Chondrocyte (in vitro differentiated cells): ENCODE measurements at regions not wholly inside any gene's neighbourhood (a gene's known extent, or its start where the extent isn't known, plus 50 kb on each side); places are given as distances from the start of the nearest gene placed in this dataset.
"Not testable (repeated sequence)": the region's sequence is repeated elsewhere in the genome, so short reads cannot be mapped to it uniquely, and the experiment has no call there.

Experiments used
- DNase-seq: peaks from one replicate; pipeline ENCODE4 v3.0.0; 2021; ENCODE audit warnings: mixed read lengths, low spot score
- H3K27ac Mint-ChIP-seq: one replicate; pipeline ENCODE4 v1.8.0; 2021; ENCODE audit warnings: mild to moderate bottlenecking, moderate library complexity, mixed read lengths; ENCODE audit not compliant: unreplicated experiment
- H3K27me3 Mint-ChIP-seq: 2 replicates; pipeline ENCODE4 v1.8.0; 2021; ENCODE audit warnings: low read depth, mixed read lengths
- H3K36me3 Mint-ChIP-seq: 2 replicates; pipeline ENCODE4 v1.8.0; 2021; ENCODE audit warnings: low read depth, mixed read lengths
- H3K4me1 Mint-ChIP-seq: 2 replicates; pipeline ENCODE4 v1.8.0; 2021; ENCODE audit warnings: low read depth, mild to moderate bottlenecking, mixed read lengths
- H3K4me3 Mint-ChIP-seq: one replicate; pipeline ENCODE4 v1.8.0; 2021; ENCODE audit warnings: mild to moderate bottlenecking, moderate library complexity, mixed read lengths; ENCODE audit not compliant: unreplicated experiment
- H3K9me3 Mint-ChIP-seq: 2 replicates; pipeline ENCODE4 v1.8.0; 2021; ENCODE audit warnings: low read depth, mixed read lengths
- TF ChIP-seq, protein P1 (sequence below): fragments of 200-600 bp; sonication (generic); IDR thresholded peaks from 2 replicates; pipeline ENCODE4 v1.5.0; 2021; ENCODE audit warnings: antibody characterized with exemption, mild to moderate bottlenecking, moderate library complexity

DNA sequence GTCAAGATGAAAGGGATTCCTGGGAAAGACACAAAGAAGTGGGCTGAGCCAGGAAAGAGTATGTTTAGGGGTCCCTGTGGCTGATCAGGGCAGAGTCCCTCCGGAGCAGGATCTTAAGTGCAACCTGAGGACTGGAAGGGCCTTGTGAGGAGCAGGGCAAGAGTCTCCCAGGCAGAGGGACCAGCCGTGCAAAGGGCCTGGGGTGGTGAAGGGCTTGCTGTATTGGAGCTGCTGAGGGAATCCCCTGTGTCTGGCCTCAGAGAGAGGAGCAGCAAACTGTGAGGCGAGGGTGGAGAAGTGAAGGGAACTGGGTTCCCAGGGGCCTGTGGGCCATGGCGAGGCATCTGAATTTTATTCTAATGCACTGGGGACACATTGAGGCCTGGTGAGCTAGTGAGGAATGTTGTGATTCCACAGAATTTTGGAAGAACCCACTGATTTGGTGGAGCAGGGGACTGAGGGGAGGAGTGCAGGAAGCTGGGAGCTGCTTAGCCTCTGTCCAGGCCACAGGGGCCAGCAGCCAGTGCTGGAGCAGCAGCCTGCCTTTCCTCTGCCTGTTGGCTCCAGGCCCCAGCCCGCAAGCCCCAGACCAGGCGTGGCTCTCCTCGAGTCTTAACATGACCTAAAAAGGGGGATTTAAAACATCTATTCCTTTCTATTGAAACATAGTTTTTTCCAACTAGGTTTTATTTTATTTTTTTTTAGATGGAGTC lies 138.4 kb upstream of the IGFBP3 start:
- H3K27ac Mint-ChIP-seq = no peak overlapping the region

GRCh38 chr7:46058086-46058823 lies 137.2 kb upstream of the IGFBP3 start:
- Mint-ChIP-seq H3K36me3 (no peaks in the 10 kb centered on the region), H3K9me3 (no peaks in the 10 kb centered on the region), H3K4me1 (peaks cover 18% of the 10 kb centered on the region), H3K4me3 (no peak overlapping the region), H3K27me3 (no peaks in the 10 kb centered on the region), H3K27ac (no peak overlapping the region)
- TF ChIP-seq, protein P1, sequence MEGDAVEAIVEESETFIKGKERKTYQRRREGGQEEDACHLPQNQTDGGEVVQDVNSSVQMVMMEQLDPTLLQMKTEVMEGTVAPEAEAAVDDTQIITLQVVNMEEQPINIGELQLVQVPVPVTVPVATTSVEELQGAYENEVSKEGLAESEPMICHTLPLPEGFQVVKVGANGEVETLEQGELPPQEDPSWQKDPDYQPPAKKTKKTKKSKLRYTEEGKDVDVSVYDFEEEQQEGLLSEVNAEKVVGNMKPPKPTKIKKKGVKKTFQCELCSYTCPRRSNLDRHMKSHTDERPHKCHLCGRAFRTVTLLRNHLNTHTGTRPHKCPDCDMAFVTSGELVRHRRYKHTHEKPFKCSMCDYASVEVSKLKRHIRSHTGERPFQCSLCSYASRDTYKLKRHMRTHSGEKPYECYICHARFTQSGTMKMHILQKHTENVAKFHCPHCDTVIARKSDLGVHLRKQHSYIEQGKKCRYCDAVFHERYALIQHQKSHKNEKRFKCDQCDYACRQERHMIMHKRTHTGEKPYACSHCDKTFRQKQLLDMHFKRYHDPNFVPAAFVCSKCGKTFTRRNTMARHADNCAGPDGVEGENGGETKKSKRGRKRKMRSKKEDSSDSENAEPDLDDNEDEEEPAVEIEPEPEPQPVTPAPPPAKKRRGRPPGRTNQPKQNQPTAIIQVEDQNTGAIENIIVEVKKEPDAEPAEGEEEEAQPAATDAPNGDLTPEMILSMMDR = no peak
- no peak for DNase-seq

More for the DNA sequence above, 138.4 kb upstream of the IGFBP3 start:
- TF ChIP-seq, protein P1 = no peak
- Mint-ChIP-seq H3K4me1 (peaks cover 6% of the 10 kb centered on the region), H3K27me3 (no peaks in the 10 kb centered on the region), H3K4me3 (no peak overlapping the region), H3K9me3 (no peaks in the 10 kb centered on the region), H3K36me3 (no peaks in the 10 kb centered on the region)
- no peak for DNase-seq

- H3K36me3 Mint-ChIP-seq = no peaks in the 10 kb centered on the region
- no peak overlapping the region for H3K4me3 Mint-ChIP-seq
- TF ChIP-seq, protein P1 = no peak
- no peaks in the 10 kb centered on the region for H3K9me3 Mint-ChIP-seq
- H3K27me3 Mint-ChIP-seq = no peaks in the 10 kb centered on the region
- H3K4me1 Mint-ChIP-seq = peaks cover 15% of the 10 kb centered on the region
- no peak overlapping the region for H3K27ac Mint-ChIP-seq
- no peak for DNase-seq
Measured at GRCh38 chr7:46054915-46055314, 133.8 kb upstream of the IGFBP3 start.

- no peak for DNase-seq
- H3K27me3 Mint-ChIP-seq = no peaks in the 10 kb centered on the region
Measured at GRCh38 chr7:46054272-46054671, 133.2 kb upstream of the IGFBP3 start.

GRCh38 chr7:46047581-46047980 lies 126.5 kb upstream of the IGFBP3 start:
- no peak overlapping the region for H3K27ac Mint-ChIP-seq
- TF ChIP-seq, protein P1 = no peak
- DNase-seq = no peak
- peaks cover 5% of the 10 kb centered on the region for H3K9me3 Mint-ChIP-seq
- H3K27me3 Mint-ChIP-seq = no peaks in the 10 kb centered on the region
- H3K36me3 Mint-ChIP-seq = no peaks in the 10 kb centered on the region
- H3K4me3 Mint-ChIP-seq = no peak overlapping the region
- peaks cover 3% of the 10 kb centered on the region for H3K4me1 Mint-ChIP-seq

More at GRCh38 chr7:46054272-46054671, 133.2 kb upstream of the IGFBP3 start:
- Mint-ChIP-seq H3K4me1 (peaks cover 15% of the 10 kb centered on the region), H3K4me3 (no peak overlapping the region), H3K9me3 (no peaks in the 10 kb centered on the region), H3K36me3 (no peaks in the 10 kb centered on the region), H3K27ac (no peak overlapping the region)
- TF ChIP-seq, protein P1 = no peak

DNA sequence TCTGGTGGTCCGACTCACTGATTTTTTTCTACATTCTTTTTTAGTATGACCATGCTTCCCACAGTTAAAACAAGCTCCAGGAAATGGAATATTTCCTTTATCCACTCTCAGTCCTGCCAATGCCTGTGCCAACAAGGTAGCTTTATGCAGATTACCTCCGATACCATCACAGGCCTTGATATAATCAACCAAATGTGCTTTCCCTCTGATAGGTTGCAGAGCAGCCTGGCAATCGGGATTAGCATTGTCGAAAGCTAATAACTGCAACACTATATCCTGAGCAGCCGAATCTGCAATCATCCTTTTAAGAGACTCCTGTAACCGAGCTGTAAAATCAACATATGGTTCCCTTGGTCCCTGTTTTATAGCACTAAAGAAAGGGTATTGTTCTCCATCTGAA lies 122.3 kb upstream of the IGFBP3 start:
- not testable (repeated sequence) for H3K27me3 Mint-ChIP-seq, H3K4me3 Mint-ChIP-seq, H3K27ac Mint-ChIP-seq, H3K36me3 Mint-ChIP-seq, H3K9me3 Mint-ChIP-seq, DNase-seq, H3K4me1 Mint-ChIP-seq

DNA sequence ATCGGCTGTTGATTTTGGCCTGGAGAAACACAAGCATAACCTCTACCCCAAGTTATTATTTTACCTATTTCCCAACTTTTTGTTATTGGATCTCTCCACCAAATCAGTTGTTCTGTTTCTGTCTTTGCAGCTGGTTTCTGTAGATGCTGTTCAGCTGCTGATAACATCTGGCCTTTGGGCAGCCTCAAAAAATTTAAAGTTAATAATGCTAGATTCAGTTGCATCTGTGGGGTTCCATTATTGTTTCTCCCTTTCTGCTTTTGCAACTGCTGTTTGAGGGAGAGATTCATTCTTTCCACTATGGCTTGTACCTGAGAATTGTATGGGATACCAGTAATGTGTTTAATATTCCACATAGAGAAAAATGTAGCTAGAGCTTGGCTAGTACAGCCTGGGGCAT lies 118.7 kb upstream of the IGFBP3 start:
- not testable (repeated sequence) for H3K9me3 Mint-ChIP-seq, H3K27me3 Mint-ChIP-seq, H3K27ac Mint-ChIP-seq

More for the DNA sequence above, 118.7 kb upstream of the IGFBP3 start:
- H3K4me3 Mint-ChIP-seq, H3K4me1 Mint-ChIP-seq, H3K36me3 Mint-ChIP-seq, DNase-seq: not testable (repeated sequence)
